Activated gamma-delta T cell treated with Interleukin-2 at 50 U/mL for 16 hours (primary cell): ENCODE measurements at regions not wholly inside any gene's neighbourhood (a gene's known extent, or its start where the extent isn't known, plus 50 kb on each side); places are given as distances from the start of the nearest gene placed in this dataset.

Experiments
- DNase-seq: peaks from one replicate; pipeline ENCODE4 v3.0.0-alpha.2; 2020

DNA sequence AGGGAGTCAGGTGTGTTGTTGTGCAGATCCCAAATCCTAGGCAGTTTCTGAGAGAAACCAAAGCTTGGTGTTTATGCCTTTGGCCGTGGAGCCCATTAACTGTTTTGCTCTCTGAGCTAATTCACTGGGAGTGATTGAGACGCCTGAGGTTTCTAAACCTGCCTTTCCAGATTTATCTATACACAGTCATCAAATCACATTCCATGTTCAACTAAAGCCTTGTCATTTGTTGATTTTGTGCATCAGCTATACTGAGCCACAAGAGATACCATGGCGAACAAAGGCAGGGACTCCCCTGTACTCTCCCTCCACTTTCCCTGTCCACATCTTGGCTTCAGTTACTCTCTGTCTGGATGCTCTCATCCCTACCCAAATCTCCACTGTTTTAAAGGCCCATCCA is 229.7 kb upstream of the PMEPA1 start:
- no peak for DNase-seq

DNA sequence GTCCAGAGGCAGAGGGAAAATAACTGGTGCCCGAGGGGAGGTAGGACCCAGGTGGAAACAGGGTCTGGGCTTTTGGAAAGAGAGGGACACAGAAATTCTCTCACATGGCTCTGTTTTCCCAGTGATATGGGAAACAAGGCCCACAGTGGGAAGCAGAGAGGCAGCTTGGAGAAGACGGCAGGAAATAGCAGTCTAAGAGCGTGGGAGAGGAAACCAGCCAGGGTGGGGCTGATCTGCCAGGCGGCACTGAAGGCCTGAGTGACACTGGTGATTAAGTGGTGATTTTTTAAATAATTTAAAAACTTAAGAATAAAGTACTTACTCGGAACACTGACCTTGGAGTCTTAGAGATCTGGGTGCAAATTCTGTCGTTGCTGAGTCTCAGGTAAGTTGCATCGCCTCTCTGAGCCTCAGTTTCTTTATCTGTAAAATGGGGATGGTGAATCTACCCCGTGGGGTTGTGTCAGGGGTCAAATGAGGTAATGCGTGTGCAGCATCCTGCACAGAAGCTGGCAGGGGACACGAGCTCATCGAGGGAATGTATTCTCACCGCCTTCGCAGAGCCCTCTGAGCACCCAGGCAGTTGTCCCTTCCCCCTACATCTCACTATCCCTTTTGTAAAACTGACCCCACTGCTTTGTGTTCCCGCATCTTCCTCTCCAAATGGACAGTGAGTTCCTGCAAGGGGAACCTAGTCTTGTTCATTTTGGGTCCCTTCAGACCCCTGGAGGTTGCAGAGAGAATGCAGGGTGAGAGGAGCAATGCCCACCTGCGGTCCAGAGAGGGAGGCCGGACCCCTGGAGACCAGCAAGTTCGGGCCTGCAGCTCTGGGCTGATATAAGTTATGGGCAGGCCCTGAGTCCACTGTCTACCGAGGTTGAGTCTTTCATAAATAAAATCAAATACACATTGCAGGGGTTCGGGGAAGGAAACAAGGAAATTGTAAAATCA is 228.6 kb upstream of the PMEPA1 start:
- DNase-seq: no peak

DNA sequence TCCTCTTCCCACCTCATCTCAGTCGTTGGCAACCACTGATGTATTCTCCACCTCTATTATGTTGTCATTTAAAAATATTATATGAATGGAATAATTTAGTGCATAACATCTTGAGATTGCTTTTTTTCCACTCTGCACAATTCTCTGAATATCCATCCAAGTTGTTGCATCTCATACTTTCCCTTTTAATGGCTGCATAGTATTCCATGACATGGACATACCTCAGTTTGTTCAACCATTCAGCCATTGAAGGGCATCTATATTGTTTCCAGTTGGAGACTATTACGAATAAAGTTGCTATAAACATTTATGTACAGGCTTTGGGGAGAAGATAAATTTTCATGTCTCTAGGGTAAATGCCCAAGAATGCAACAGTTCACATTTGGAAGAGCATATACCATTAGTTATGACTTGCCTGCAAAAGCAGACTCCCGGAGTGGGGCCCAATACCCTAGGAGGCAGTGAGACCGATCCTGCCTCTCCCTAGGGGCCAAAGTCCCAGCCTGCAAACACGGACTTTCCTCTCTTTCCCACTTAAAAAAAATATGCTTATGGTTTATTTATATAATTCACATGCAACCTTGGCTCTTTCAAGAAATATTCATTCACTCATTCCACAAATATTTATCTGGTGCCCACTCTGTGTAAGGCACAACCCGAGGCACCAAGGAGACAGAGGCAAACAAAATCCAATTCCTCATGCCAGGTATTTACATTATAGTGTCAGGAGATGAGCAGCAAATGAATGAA is 227.0 kb upstream of the PMEPA1 start:
- no peak for DNase-seq

DNA sequence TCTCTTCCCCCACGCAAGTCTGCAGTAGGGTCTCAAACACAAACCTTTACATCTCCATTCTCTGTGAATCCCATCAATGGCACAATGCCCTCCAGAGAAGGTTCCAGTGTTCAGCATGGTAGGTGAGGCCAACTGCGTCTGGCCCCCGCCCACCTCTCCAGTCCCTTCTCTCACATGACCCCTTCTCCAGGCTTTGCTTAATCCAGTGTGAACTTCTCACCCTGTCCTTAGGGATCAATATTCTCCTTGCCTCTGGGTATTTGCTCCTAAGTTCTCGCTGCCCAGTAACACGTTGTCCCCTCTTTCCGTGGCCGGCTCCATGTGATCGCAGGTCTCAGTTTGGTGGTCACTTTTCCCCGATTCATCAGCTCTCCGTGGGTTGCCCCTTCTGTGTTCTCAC is 225.1 kb upstream of the PMEPA1 start:
- DNase-seq: no peak

DNA sequence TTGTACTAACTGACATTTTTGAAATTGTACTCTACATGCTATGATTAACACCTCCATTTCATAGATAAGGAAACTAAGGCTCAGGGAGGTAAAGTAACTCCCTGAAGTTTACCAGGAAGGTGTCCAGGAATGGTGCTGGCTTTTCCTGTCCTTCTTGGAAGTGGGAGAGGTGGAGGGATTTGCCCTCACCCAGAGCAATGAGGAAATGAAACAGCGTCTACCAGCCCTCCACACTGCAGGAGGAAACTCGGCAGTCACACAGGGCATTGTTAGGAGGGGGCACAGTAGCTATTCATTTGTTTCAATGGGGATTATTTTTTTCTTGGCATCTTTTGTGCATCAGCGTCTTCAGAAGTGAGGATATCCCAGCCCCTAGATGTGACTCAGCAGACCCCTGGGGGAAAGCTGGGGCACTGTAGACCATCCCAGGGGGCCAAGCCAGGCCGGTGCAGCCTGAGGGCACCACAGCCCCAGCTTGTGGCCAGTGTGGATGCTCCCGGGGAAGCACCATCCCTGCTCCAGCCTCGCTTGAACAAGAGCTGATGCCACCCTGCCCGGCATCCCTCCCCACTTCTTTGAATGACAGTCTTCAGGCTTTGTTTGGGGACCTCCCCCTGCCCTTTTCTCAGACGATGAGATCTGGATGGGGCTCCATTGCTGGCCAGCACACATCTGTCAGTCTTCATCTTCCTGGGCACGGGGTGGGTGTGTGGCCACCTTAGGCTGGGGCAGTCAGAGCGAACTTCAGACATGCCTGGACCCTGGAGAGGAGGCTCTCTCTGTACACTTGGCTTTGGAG is 224.4 kb upstream of the PMEPA1 start:
- no peak for DNase-seq

DNA sequence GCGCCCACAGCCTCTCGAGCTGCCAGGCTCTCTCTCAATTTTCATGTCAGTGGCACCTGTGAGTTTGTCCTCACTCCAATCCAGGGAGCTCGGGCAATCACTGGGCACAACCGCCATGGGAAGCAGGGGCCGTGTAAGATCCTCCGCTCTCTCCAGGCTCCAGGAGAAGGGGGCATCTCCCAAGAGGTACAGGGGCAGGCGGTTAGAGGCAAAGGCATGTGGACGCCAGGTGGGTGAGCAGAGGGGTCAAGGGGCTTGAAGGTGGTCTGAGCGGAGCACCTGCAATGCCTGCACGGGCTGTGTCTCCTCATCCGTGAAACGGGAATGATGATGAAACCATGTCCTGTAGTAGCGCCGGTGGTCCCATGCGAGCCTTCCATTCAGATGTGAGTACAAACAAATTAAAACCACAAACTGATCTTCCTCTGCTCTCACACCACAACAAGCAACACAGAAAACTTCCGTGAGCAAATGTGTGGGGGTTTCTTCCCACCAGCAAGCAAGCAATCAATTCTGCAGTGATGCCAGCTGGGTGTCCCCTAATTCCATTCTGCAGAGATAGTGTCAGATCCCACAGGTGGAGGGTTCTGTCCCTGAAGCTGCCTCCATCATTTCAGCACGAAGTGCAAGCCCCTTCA is 222.5 kb upstream of the PMEPA1 start:
- no peak for DNase-seq

DNA sequence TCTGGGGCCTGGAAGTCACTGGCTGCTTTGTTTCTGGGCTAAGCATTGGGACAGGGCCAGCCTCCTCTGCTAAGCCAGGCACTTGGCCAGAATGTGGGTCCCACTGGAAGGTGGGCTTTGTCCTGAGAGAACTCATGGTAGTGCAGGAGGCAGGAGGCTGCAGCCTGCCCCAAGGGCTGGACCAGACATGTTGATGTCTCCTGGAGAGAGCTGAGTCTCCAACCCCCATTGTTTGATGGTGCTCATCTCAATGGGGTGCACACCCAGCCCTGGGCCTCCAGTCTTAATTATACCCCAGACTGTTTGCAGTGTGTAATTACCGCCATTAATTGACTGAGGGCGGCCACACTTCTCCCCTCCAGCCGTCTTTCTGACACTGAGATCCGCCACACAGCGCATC is 220.5 kb upstream of the PMEPA1 start:
- DNase-seq: no peak

DNA sequence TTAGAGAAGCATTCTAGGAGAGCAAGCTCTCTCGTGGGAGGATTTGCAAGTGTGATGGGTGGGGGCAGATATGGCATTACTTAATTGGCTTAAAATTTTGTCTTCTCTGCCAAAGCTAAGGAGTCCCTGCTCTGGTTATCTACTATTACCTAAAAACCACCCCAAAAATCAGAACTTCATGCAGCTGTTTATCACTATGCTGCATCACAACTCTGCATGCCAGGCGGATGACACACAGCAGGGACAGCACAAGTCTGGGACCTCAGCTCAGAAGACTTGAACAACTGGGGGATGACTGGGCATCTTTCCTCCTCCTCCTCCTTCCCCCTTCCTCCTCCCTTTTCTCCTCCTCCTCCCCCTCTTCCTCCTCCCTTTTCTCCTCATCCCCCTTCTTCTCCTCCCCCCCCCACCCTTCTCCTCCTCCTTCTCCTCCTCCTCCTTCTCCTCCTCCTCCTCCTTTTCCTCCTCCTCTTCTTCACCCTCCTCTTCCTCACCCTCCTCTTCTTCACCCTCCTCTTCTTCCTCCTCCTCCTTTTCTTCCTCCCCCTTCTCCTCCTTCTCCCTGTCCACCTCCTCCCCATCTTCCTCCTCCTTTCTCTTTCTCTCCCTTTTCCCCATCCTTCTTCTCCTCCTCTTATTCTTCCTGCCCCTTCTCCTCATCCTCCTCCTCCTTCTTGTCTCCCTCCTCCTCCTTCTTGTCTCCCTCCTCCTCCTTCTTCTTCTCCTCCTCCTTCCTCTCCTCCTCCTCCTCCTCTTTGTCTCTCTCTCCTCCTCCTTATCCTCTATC is 218.6 kb upstream of the PMEPA1 start:
- DNase-seq: no peak

DNA sequence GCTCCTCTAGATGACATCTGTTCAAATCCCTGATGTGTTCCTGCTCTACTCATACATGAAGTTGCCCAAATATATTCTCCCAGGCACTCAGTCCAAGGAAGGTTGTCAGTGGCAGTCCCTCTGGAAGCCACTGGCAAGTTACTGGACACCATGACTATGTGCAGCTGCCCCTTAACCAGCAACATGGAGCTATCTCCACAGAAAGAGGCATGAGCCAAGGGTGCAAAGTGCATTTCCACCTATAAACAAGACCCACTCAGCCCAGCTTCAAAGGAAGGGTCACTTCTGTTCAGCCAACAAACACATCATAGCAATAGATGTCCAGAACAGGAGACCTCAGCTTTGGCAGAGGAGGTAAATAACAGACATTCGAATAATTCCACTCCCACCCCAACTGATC is 217.6 kb upstream of the PMEPA1 start:
- DNase-seq: no peak

DNA sequence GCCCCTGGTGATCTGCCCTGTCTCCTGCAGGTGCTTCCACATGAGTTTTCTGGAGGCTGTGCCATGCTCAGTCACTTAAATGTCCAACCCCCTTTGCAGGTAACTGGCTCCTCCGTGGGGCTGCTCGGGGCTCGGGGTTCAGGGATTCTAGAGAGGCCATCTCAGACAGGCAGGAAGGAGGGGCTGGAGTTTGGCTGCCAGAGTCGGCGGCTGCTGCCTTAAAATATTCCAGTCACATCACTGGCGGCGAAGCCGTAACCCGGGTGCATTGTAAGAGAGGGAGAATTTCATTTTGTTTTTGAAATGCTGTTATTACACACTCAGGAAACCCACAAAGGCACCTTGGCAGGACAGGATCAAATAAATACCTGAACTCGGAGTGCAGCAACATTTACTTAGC is 212.9 kb upstream of the PMEPA1 start:
- DNase-seq: no peak

DNA sequence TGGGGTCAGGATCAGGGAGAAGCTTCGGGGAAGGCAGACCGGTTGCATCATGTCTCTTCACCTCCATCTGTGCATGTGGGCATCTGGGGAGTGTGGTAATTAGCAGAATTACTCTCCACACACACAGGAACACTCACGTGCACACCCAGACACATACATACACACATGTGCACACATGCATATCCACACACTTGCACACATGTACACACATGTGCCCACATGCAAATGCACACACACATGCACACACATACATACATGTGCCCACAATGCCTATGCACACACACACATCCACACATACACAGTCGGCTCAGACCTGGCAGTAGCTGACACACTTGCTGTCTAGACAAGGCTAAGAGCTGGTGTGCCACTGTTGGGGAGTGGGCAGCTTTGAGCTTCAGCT is 212.3 kb upstream of the PMEPA1 start:
- DNase-seq: no peak

DNA sequence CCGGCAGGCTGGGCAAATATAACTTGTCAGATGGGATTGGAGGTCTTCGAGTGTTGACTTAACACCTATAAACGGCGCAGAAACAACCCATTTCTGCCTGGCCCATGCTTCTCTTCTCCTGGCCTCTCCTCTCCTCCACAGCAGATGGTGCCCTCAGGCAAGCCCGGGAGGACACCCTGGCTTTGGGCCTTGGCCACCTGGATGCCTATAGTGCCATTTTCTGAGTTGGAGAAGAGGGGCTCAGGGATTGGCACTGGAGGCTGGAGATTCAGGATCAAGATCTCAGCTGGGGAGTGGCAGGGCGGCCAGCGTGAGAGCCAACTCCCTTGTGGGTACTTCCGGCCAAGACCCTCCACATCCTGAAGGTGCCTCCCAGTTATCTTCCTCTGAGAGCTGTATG is 211.9 kb upstream of the PMEPA1 start:
- DNase-seq: no peak

DNA sequence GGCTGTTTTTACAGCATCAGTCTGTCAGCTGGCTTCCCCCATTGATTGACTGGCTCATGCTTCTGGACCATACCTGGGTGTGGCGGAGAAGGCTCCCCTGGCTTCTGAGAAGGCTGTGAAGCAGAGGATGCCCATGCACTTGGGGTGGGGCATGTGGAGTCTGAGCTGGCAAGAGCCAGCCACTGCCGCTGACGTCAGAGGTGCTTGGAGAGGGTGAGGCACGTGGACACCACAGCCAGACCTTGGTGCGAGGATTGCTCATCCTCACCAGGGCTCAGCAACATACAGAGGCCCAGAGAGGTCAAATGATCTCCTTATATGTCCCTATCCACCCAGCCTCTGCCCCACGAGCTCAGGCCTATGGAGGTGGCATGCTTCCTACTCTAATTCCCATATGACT is 211.2 kb upstream of the PMEPA1 start:
- DNase-seq: no peak

DNA sequence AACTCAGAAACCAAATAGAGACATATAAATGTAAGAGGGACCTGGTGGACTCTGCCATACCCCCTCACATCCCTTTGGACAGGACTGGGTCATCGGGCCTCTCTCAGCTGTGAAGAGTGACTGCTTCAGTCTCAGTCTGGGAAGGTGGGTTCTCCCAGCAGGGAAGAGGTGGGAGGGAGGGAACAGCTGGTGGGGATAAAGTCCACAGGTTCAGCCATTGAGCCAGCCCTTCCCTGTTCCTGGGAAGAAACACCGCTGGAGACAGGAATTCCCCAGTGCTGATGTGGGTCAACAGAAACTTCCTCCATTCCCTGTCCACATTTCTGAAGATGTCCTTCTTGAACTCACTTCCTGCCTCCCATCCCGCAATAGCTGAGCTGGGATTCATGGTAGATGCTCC is 209.2 kb upstream of the PMEPA1 start:
- no peak for DNase-seq

DNA sequence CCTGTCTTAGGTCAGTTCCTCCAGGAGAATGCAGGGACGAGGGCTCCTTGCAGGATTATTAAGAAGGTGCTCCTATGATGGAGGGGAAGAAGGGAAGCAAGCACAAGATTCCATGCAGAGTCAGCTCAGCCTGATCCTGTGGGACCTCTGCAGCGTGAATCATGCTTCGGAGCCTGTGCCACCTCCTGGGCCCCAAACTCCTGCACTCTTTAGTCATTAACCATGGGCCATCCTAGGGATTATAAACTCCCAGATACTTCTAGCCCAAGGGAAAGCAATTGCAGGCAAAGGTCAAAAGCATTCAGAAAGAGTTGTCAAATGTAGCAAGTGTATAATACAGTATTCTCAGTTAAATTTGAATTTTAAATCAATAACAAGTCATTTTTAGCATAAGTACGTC is 208.7 kb upstream of the PMEPA1 start:
- DNase-seq: no peak

DNA sequence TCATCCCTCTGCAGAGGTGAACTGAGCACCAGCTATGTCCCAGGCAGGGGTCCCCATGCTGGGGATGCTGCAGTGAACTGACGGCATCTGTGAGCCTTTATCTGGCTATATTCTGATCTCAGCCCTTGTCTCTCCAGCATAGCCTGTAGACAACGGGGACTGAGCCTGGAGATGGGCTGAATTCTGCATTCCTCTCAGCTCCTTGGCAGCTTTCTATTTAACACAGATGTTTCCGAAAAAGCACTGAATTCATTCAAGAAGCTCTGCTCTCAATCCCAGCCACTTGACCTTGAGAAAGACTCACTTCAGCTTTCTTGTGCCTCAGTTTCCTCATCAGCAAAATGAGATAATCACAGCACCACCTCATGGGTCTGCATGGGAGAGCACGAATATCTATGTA is 204.4 kb upstream of the PMEPA1 start:
- no peak for DNase-seq

DNA sequence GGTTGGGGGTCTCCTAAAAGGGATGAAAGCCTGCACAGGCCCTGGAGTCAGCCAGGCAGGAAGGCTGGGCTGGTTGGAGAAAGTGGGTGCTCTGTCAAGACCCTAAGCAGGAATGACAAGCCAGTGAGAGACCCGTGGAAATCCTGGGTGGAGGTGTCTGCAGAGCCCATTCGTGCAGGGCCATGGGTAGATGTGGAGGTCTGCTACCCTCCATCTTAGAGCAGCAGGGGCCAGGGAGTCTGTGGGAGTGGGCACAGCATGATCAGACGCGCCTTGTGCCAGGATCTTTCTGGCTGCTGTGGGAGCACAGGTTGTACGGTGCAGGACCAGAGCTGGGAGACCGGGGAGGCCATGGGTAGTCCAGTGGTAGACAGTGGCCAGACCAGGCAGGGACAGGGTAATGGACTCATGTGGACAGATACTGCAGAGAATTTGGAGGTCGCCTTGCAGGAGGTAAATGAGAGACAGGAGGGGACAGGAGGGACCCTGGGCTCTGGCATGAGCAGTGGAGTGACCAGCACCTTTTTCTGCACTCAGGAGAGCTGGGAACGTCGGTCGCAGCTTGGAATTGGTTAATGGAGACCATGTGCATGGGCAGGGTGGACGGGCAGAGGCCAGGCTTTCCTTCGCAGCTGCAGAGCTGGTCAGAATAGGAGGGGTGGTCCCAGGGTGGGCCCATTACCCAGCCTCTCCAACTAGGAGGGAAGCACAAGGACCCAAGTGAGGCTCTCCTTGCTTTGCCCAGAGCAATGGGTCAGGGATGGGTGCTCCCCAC is 203.5 kb upstream of the PMEPA1 start:
- DNase-seq: no peak

DNA sequence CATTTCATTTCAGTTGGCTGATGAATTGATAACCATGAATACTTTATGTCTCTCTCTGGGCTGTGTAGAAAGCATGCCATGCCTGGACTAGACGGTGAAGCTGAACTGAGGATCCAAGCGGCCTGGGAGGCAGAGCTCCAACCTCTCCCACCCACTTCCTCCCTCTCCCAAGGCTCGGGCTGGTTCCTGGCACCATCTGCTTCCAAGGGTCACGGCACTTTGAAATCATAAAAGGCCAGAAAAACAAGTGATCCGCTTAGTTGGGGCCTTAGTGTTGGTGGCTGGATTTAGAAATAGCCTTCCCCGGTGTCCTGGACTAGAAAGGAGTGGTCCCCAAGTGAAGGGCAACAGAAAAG is 202.4 kb upstream of the PMEPA1 start:
- DNase-seq: no peak

DNA sequence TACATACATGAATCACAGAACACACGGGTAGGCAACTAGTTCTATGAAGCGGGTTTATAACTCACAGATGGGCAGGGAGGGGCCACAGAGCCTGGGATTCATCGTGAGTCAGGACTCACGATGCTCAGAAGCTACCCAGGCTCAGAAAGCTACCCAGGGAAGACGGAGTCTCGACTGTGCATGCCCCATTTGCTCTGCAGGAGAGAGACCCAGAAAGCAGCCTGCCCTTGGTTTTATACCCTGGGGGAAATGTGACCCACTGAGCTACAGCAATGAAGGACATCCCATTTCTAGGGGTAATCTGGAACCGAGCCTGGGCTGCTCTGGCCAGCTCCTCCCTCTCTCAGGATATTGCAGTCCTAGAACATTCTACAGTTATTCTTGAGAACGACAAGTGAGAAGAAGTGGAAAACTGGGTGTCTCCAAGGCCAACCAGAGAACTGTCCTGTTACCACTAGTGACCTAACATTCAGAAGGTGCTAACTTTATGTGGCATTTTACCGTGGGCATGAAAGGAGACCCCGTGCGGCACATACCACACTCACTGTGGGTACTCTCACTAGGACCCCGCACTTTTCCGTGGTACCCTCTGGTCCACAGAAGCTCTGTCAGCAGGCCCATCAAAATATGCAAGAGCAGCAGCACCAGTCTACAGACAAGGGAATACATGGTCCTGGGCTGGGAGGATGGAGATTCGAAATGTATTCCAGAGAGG is 201.9 kb upstream of the PMEPA1 start:
- DNase-seq: no peak

DNA sequence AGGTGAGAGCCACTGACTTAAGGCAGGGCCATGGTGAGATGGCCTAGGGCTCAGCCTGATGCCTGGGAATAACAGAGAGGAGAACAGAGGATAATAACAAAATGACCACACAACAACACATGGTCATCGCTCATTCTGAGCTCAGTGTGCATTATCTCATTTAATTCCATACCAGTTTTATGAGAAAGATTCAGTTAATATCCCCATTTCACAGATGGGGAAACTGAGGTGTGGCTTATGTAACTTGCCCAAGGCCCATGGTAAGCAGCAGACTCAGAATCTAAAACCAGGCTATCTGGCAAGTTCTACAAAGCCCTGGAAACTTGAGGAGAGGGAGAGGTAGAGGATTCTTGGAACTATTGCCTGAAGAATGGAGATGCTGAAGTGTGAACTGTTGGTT is 200.9 kb upstream of the PMEPA1 start:
- no peak for DNase-seq
